Calu3 (cell line): ENCODE measurements at regions not wholly inside any gene's neighbourhood (a gene's known extent, or its start where the extent isn't known, plus 50 kb on each side); places are given as distances from the start of the nearest gene placed in this dataset.

Source experiments
- BruUV-seq: library from RNA; stranded (reverse); fragments of 400-500 nt; replicated peaks from 2 replicates; lab custom pipeline; 2021; lab: Mats Ljungman, UMichigan
- CTCF ChIA-PET: fragments of 300-600 bp; sonication (Branson Sonifier 250); formaldehyde crosslinking; loops from one replicate; lab custom pipeline; 2022; ENCODE audit warnings: antibody characterized with exemption; lab: Charles Lee
- DNase-seq: peaks from one replicate; pipeline ENCODE4 v3.0.0; 2022
- H3K27ac Mint-ChIP-seq: one replicate; pipeline ENCODE4 v1.8.0; 2022; ENCODE audit warnings: mixed read lengths; ENCODE audit not compliant: unreplicated experiment
- H3K27me3 Mint-ChIP-seq: one replicate; pipeline ENCODE4 v1.8.0; 2022; ENCODE audit warnings: mixed read lengths; ENCODE audit not compliant: unreplicated experiment
- H3K36me3 Mint-ChIP-seq: one replicate; pipeline ENCODE4 v1.8.0; 2022; ENCODE audit warnings: mild to moderate bottlenecking, moderate library complexity, mixed read lengths; ENCODE audit not compliant: insufficient read depth, unreplicated experiment
- H3K4me1 Mint-ChIP-seq: one replicate; pipeline ENCODE4 v1.8.0; 2022; ENCODE audit warnings: mild to moderate bottlenecking, low read depth, mixed read lengths; ENCODE audit not compliant: unreplicated experiment
- H3K4me3 Mint-ChIP-seq: one replicate; pipeline ENCODE4 v1.8.0; 2022; ENCODE audit warnings: mild to moderate bottlenecking, low read depth, moderate library complexity, mixed read lengths; ENCODE audit not compliant: unreplicated experiment
- H3K9me3 Mint-ChIP-seq: one replicate; pipeline ENCODE4 v1.8.0; 2022; ENCODE audit warnings: low read depth, mixed read lengths; ENCODE audit not compliant: unreplicated experiment
- intact Hi-C: fragments of 100-400 bp; cut with micrococcal nuclease; formaldehyde crosslinking; loops from one replicate; pipeline ENCODE4 v1.10.0; 2022; ENCODE audit not compliant: unreplicated experiment
- TF ChIP-seq, protein P1 (sequence below): fragments of 200-600 bp; IDR thresholded peaks from one replicate; pipeline ENCODE4 v1.8.0; 2022; ENCODE audit warnings: antibody characterized with exemption; ENCODE audit not compliant: unreplicated experiment

DNA sequence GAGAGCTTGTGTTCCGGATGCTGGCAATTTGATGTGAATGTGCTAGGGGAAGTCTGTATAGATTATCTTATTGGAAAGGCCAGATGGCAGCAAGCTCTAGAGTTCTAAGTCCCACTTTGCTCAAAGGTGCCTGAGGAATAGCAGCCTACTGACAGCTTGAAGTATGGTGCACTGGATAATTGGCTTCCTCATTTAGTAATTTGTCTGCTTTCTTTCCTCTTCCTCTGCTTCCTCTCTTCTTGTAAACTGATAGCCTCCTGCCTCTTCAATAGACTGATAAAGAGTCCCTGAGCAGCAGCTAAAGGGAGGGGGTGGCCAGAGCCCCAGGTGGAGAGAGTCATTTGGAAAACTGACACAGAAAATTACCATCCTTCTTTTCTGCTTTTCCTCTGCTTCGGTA is 177.3 kb downstream of the FGF1 start:
- no peaks in the 10 kb centered on the region for H3K9me3 Mint-ChIP-seq
- TF ChIP-seq, protein P1, sequence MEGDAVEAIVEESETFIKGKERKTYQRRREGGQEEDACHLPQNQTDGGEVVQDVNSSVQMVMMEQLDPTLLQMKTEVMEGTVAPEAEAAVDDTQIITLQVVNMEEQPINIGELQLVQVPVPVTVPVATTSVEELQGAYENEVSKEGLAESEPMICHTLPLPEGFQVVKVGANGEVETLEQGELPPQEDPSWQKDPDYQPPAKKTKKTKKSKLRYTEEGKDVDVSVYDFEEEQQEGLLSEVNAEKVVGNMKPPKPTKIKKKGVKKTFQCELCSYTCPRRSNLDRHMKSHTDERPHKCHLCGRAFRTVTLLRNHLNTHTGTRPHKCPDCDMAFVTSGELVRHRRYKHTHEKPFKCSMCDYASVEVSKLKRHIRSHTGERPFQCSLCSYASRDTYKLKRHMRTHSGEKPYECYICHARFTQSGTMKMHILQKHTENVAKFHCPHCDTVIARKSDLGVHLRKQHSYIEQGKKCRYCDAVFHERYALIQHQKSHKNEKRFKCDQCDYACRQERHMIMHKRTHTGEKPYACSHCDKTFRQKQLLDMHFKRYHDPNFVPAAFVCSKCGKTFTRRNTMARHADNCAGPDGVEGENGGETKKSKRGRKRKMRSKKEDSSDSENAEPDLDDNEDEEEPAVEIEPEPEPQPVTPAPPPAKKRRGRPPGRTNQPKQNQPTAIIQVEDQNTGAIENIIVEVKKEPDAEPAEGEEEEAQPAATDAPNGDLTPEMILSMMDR = no peak
- H3K27ac Mint-ChIP-seq = peak overlapping the region; percentile 83
- H3K27me3 Mint-ChIP-seq = no peaks in the 10 kb centered on the region
- intact Hi-C loops = loop anchor here (5.0 to 10.0 kb wide), 2 partner anchors 76 to 184 kb away; partner anchors contain the start of gene SPRY4
- H3K36me3 Mint-ChIP-seq = peaks cover 16% of the 10 kb centered on the region
- CTCF ChIA-PET = interaction anchor here (0.5 to 1.3 kb wide), 2 partner anchors 71 to 181 kb away, joined by 3 read pairs; no protein-coding TSS in a partner anchor
- H3K4me1 Mint-ChIP-seq = peaks cover 70% of the 10 kb centered on the region
- H3K4me3 Mint-ChIP-seq = peak overlapping the region; percentile 66
- BruUV-seq = no TSS peak
- DNase-seq = no peak

DNA sequence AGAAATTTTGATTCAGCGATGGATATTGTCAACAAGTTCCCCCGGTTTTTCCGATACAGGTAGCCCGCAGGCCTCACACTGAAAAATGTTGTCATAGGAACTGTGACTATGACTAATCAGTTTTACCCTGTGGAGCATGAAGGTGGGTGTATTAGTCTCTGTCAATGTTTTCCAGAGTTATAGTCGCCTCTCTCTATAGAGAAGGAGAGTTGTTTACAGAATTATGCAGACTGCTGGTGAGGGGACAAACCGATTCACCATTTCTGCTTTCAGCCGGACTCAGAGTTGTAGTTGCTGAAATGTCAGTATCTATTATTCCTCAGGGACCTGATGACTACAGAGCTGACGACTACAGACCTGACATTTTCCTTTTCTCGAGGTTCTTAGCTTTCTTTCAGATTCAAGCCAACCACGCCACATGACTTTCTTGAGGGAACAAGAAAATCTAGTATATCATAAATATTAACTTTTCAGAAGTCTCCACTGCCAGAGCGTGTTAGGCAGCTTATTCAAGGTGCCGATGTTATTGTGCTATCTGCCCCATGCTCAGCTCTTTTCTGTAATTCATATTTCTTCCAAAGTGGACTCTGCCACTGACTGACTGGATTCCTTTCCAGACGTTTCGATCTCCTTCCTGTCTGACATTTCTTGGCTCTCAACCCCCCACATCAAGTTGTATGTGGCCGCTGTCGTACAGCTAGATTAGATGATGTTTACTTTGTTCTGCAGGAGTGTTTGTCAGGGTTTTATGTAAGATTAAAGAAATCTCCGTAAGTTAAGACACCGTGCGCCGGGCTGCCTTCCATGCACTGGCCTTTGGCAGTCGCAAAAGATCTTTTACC is 178.1 kb downstream of the FGF1 start:
- intact Hi-C loops = loop anchor here (2.0 to 10.0 kb wide), 3 partner anchors 41 to 183 kb away; partner anchors contain the start of gene SPRY4
- CTCF ChIA-PET = interaction anchor here (0.5 to 1.3 kb wide), 5 partner anchors 70 to 341 kb away, joined by 3 to 4 read pairs (median 3); no protein-coding TSS in a partner anchor
- Mint-ChIP-seq H3K4me1 (peaks cover 66% of the 10 kb centered on the region), H3K36me3 (peaks cover 12% of the 10 kb centered on the region), H3K27ac (peak overlapping the region; percentile 83), H3K4me3 (peak overlapping the region; percentile 66), H3K9me3 (no peaks in the 10 kb centered on the region), H3K27me3 (no peaks in the 10 kb centered on the region)
- TF ChIP-seq, protein P1 = no peak
- BruUV-seq = TSS peak; percentile 85
- peak; percentile 71 for DNase-seq

DNA sequence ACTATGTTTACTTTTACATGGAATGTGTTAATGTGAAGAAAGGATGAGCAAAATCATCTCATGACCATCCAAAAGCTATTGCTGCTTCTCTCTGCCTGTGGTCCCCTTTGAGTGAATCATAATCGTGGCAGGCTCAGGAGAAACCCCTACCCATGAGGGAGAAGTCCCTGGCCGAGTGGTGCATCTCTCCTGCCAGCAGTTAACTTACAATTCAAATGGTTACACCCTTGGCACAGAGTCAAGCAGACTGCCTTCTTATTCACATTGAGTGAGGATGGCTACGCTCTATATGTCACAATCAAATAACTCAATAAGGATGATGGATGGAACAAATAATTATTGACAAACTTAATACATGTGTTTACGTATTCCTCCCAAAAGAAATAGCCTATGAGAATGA is 179.1 kb downstream of the FGF1 start:
- no peak for DNase-seq
- intact Hi-C loops = loop anchor here (2.0 to 10.0 kb wide), 3 partner anchors 42 to 182 kb away; partner anchors contain the start of gene SPRY4
- H3K27me3 Mint-ChIP-seq = no peaks in the 10 kb centered on the region
- H3K9me3 Mint-ChIP-seq = no peaks in the 10 kb centered on the region
- no TSS peak for BruUV-seq
- TF ChIP-seq, protein P1 = no peak
- H3K27ac Mint-ChIP-seq = peak overlapping the region; percentile 83
- CTCF ChIA-PET = interaction anchor here (1.3 kb wide), 1 partner anchor 283 kb away, joined by 3 read pairs; no protein-coding TSS in a partner anchor
- peaks cover 60% of the 10 kb centered on the region for H3K4me1 Mint-ChIP-seq
- H3K4me3 Mint-ChIP-seq = peak overlapping the region; percentile 66
- H3K36me3 Mint-ChIP-seq = peaks cover 9% of the 10 kb centered on the region

DNA sequence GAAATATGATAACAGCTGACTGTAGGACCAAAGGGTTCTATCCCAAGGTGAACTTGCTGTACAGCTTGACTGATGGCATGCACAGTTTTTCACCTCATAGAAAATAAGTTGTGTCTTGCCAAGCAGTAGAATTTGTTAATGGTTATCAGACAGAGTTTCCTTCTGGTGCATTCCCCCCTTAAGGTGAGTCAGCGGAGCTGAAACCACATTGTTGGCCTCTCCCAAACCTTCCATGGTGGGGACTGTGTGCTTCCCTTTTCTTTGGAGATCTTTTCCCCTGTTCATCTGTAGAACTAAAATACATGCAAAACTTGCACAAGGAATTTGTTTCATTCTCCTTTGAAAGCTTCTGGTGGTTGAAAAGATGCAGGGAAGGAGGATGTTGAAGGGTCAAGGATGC is 179.8 kb downstream of the FGF1 start:
- Mint-ChIP-seq H3K27ac (peak overlapping the region; percentile 83), H3K36me3 (peaks cover 9% of the 10 kb centered on the region), H3K27me3 (no peaks in the 10 kb centered on the region), H3K4me3 (peak overlapping the region; percentile 3), H3K4me1 (peaks cover 60% of the 10 kb centered on the region), H3K9me3 (no peaks in the 10 kb centered on the region)
- TF ChIP-seq, protein P1 = no peak
- peak; percentile 63 for DNase-seq
- intact Hi-C loops = loop anchor here (2.0 to 10.0 kb wide), 3 partner anchors 43 to 181 kb away; partner anchors contain the start of gene SPRY4
- CTCF ChIA-PET = interaction anchor here (0.7 kb wide), 1 partner anchor 33 kb away, joined by 3 read pairs; no protein-coding TSS in a partner anchor
- no TSS peak for BruUV-seq
